ENCODE measurements at regions not wholly inside any gene's neighbourhood (a gene's known extent, or its start where the extent isn't known, plus 50 kb on each side); places are given as distances from the start of the nearest gene placed in this dataset.

GRCh38 chr10:131422731-131423130 lies 111.2 kb upstream of the TCERG1L start:
- intact Hi-C loops (cut with DNase I) = no loop called here
- ATAC-seq = no peak
- no peak for DNase-seq (ENCODE audit: missing footprints)

GRCh38 chr10:131424053-131424452 lies 112.5 kb upstream of the TCERG1L start:
- ATAC-seq (no peak), DNase-seq (ENCODE audit: missing footprints) (no peak)
- intact Hi-C loops (cut with DNase I) = no loop called here

- ATAC-seq = no peak
- DNase-seq (ENCODE audit: missing footprints) = no peak
- intact Hi-C loops (cut with DNase I) = no loop called here
Observed at GRCh38 chr10:131424836-131425491, 113.4 kb upstream of the TCERG1L start.

GRCh38 chr10:131425752-131426533 lies 114.4 kb upstream of the TCERG1L start:
- ATAC-seq (no peak), DNase-seq (ENCODE audit: missing footprints) (no peak)
- intact Hi-C loops (cut with DNase I) = no loop called here

- DNase-seq (ENCODE audit: missing footprints) (no peak), ATAC-seq (no peak)
- intact Hi-C loops (cut with DNase I) = no loop called here
Observed at GRCh38 chr10:131426534-131426898, 115.0 kb upstream of the TCERG1L start.

GRCh38 chr10:131427281-131427680 lies 115.8 kb upstream of the TCERG1L start:
- DNase-seq (ENCODE audit: missing footprints) (no peak), ATAC-seq (no peak)
- intact Hi-C loops (cut with DNase I) = no loop called here

GRCh38 chr10:131427901-131428300 lies 116.4 kb upstream of the TCERG1L start:
- no peak for ATAC-seq
- intact Hi-C loops (cut with DNase I) = no loop called here
- DNase-seq (ENCODE audit: missing footprints) = no peak

GRCh38 chr10:131429141-131429540 lies 117.6 kb upstream of the TCERG1L start:
- DNase-seq (ENCODE audit: missing footprints) (no peak), ATAC-seq (peak; percentile 24)
- intact Hi-C loops (cut with DNase I) = no loop called here

- no peak for DNase-seq (ENCODE audit: missing footprints)
Observed at GRCh38 chr10:131429942-131430341, 118.4 kb upstream of the TCERG1L start.

GRCh38 chr10:131430716-131431412 lies 119.3 kb upstream of the TCERG1L start:
- DNase-seq (ENCODE audit: missing footprints) (no peak), ATAC-seq (no peak)
- intact Hi-C loops (cut with DNase I) = no loop called here

More at GRCh38 chr10:131429942-131430341, 118.4 kb upstream of the TCERG1L start:
- ATAC-seq = no peak
- intact Hi-C loops (cut with DNase I) = no loop called here

GRCh38 chr10:131431533-131431932 lies 120.0 kb upstream of the TCERG1L start:
- no peak for ATAC-seq

GRCh38 chr10:131431978-131432690 lies 120.6 kb upstream of the TCERG1L start:
- intact Hi-C loops (cut with DNase I) = no loop called here
- no peak for ATAC-seq
- no peak for DNase-seq (ENCODE audit: missing footprints)

More at GRCh38 chr10:131431533-131431932, 120.0 kb upstream of the TCERG1L start:
- intact Hi-C loops (cut with DNase I) = no loop called here
- no peak for DNase-seq (ENCODE audit: missing footprints)

- intact Hi-C loops (cut with DNase I) = no loop called here
- ATAC-seq = no peak
- DNase-seq (ENCODE audit: missing footprints) = no peak
Observed at GRCh38 chr10:131433568-131433967, 122.0 kb upstream of the TCERG1L start.

GRCh38 chr10:131435232-131435631 lies 123.7 kb upstream of the TCERG1L start:
- no peak for DNase-seq (ENCODE audit: missing footprints)
- intact Hi-C loops (cut with DNase I) = no loop called here
- ATAC-seq = no peak

GRCh38 chr10:131435760-131436457 lies 124.4 kb upstream of the TCERG1L start:
- no peak for ATAC-seq
- intact Hi-C loops (cut with DNase I) = no loop called here
- DNase-seq (ENCODE audit: missing footprints) = no peak

- intact Hi-C loops (cut with DNase I) = no loop called here
Observed at GRCh38 chr10:131436458-131436857, 124.9 kb upstream of the TCERG1L start.

GRCh38 chr10:131437556-131438475 lies 126.3 kb upstream of the TCERG1L start:
- ATAC-seq = no peak
- intact Hi-C loops (cut with DNase I) = no loop called here
- DNase-seq (ENCODE audit: missing footprints) = no peak

More at GRCh38 chr10:131436458-131436857, 124.9 kb upstream of the TCERG1L start:
- DNase-seq (ENCODE audit: missing footprints) (no peak), ATAC-seq (no peak)

GRCh38 chr10:131438665-131439064 lies 127.1 kb upstream of the TCERG1L start:
- intact Hi-C loops (cut with DNase I) = no loop called here
- ATAC-seq = no peak
- DNase-seq (ENCODE audit: missing footprints) = no peak
